ENCODE measurements at regions not wholly inside any gene's neighbourhood (a gene's known extent, or its start where the extent isn't known, plus 50 kb on each side); places are given as distances from the start of the nearest gene placed in this dataset.

GRCh38 chr6:115393821-115394220 lies 666.9 kb downstream of the FRK start:
- no peaks in the 10 kb centered on the region for H3K27me3 ChIP-seq (ENCODE audit: insufficient read depth, low read length)
- ChIA-PET CTCF (no interaction called here), POLR2A (no interaction called here), RAD21 (ENCODE audit: low non-redundant PET in 1 of 2, low total read pairs in 2 of 2, uncharacterized antibody in 2 of 2, unreplicated experiment in 2 of 2) (no interaction called here)
- H3K27ac ChIP-seq (ENCODE audit: low read depth, low read length) = no peak overlapping the region
- intact Hi-C loops (cut with micrococcal nuclease) = no loop called here
- H3K9me2 ChIP-seq (ENCODE audit: insufficient read depth) = no peaks in the 10 kb centered on the region
- no peaks in the 10 kb centered on the region for H3K4me1 ChIP-seq (ENCODE audit: control insufficient read depth in 1 of 2, insufficient read depth in 2 of 2, low read length in 2 of 2)
- DNase-seq (ENCODE audit: low read depth, low spot score) = no peak
- no peaks in the 10 kb centered on the region for H3K79me2 ChIP-seq (ENCODE audit: insufficient read depth, low read length)
- no peak overlapping the region for H3K4me2 ChIP-seq (ENCODE audit: low read length)
- no peaks in the 10 kb centered on the region for H4K20me1 ChIP-seq (ENCODE audit: insufficient read depth)
- no peaks in the 10 kb centered on the region for H3K9me3 ChIP-seq (ENCODE audit: control insufficient read depth in 1 of 2, insufficient read depth in 1 of 2, low read depth in 1 of 2, low read length in 2 of 2)
- no peak for ATAC-seq
- no peaks in the 10 kb centered on the region for H3K36me3 ChIP-seq (ENCODE audit: control insufficient read depth in 1 of 2, insufficient read depth in 2 of 2, low read length in 2 of 2)
- H3K9ac ChIP-seq (ENCODE audit: low read length) = no peak overlapping the region
- no peak overlapping the region for H3K4me3 ChIP-seq (replicated peaks in 1 of 2; ENCODE audit: low read depth in 1 of 2, low read length in 2 of 2)
- no TSS peak for BruUV-seq (replicated peaks)
- no peak for TF ChIP-seq ZNF274 (IDR thresholded peaks at IDR 0.05; ENCODE audit: low read depth, low read length)
- TF ChIP-seq TCF7L2 (IDR thresholded peaks at IDR 0.05; ENCODE audit: borderline replicate concordance, extremely low read depth, insufficient read depth, insufficient read length) = no peak
- TF ChIP-seq JUND (IDR thresholded peaks at IDR 0.05) = no peak
- TF ChIP-seq POLR2A (IDR thresholded peaks at IDR 0.05; ENCODE audit: borderline replicate concordance, extremely low read depth, insufficient read depth, insufficient read length) = no peak
- TF ChIP-seq EZH2 (IDR thresholded peaks at IDR 0.05) = no peak
- TF ChIP-seq, protein P1, sequence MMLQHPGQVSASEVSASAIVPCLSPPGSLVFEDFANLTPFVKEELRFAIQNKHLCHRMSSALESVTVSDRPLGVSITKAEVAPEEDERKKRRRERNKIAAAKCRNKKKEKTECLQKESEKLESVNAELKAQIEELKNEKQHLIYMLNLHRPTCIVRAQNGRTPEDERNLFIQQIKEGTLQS (IDR thresholded peaks at IDR 0.05) = no peak
- no peak for TF ChIP-seq FOSL1 (IDR thresholded peaks at IDR 0.05; ENCODE audit: low read depth)
- TF ChIP-seq, protein P2, sequence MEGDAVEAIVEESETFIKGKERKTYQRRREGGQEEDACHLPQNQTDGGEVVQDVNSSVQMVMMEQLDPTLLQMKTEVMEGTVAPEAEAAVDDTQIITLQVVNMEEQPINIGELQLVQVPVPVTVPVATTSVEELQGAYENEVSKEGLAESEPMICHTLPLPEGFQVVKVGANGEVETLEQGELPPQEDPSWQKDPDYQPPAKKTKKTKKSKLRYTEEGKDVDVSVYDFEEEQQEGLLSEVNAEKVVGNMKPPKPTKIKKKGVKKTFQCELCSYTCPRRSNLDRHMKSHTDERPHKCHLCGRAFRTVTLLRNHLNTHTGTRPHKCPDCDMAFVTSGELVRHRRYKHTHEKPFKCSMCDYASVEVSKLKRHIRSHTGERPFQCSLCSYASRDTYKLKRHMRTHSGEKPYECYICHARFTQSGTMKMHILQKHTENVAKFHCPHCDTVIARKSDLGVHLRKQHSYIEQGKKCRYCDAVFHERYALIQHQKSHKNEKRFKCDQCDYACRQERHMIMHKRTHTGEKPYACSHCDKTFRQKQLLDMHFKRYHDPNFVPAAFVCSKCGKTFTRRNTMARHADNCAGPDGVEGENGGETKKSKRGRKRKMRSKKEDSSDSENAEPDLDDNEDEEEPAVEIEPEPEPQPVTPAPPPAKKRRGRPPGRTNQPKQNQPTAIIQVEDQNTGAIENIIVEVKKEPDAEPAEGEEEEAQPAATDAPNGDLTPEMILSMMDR (IDR thresholded peaks at IDR 0.05 in 2 of 3, conservative IDR thresholded peaks at IDR 0.05 in 1 of 3; ENCODE audit: borderline replicate concordance in 1 of 3, insufficient read depth in 1 of 3, low read depth in 2 of 3, low read length in 2 of 3) = no peak
- TF ChIP-seq SP1 (IDR thresholded peaks at IDR 0.05; ENCODE audit: low read depth) = no peak
- no peak for TF ChIP-seq YY1 (IDR thresholded peaks at IDR 0.05; ENCODE audit: extremely low read depth, insufficient replicate concordance, low read depth, low read length)
- TF ChIP-seq POLR2AphosphoS5 (IDR thresholded peaks at IDR 0.05; ENCODE audit: low read depth, low read length) = no peak
- TF ChIP-seq CBX3 (IDR thresholded peaks at IDR 0.05; ENCODE audit: low read depth) = no peak
- no peak for TF ChIP-seq RAD21 (IDR thresholded peaks at IDR 0.05; ENCODE audit: low read depth)
- TF ChIP-seq ELF1 (IDR thresholded peaks at IDR 0.05; ENCODE audit: borderline replicate concordance, low read depth) = no peak
- TF ChIP-seq REST (IDR thresholded peaks at IDR 0.05; ENCODE audit: low read depth) = no peak
- no peak for TF ChIP-seq EZH2phosphoT487 (IDR thresholded peaks at IDR 0.05; ENCODE audit: borderline replicate concordance)
- TF ChIP-seq EGR1 (IDR thresholded peaks at IDR 0.05; ENCODE audit: low read depth) = no peak
- TF ChIP-seq CEBPB (IDR thresholded peaks at IDR 0.05; ENCODE audit: low read depth) = no peak
- H2AFZ ChIP-seq (ENCODE audit: low read depth, low read length, poor library complexity, severe bottlenecking) = no peak overlapping the region
